CD4-positive, alpha-beta T cell treated with Interleukin-4 for 4 hours (primary cell): ENCODE measurements at regions not wholly inside any gene's neighbourhood (a gene's known extent, or its start where the extent isn't known, plus 50 kb on each side); places are given as distances from the start of the nearest gene placed in this dataset.

Source experiments
- DNase-seq: peaks from one replicate; pipeline ENCODE4 v3.0.0-alpha.2; 2020

DNA sequence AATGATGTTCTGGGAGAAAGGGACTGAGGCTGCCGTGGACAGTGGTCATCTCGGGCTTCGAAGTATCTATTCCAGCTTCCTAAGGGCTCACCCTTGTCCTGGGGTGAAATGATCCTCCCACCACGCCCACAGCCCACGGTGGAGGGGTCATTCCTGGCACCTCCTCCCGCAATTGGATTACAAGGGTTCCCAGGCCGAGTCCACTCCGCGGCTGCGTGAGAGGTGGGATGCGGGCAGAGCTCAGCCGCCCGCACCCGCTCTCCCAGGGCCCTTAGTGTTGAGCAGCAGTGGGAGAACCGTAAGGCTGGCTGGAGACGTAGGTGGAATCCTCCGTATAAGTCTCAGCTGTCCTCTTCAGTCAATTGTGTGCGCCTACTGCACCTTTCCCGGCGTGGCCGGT is 273.3 kb upstream of the ADAMTS16 start:
- no peak for DNase-seq

DNA sequence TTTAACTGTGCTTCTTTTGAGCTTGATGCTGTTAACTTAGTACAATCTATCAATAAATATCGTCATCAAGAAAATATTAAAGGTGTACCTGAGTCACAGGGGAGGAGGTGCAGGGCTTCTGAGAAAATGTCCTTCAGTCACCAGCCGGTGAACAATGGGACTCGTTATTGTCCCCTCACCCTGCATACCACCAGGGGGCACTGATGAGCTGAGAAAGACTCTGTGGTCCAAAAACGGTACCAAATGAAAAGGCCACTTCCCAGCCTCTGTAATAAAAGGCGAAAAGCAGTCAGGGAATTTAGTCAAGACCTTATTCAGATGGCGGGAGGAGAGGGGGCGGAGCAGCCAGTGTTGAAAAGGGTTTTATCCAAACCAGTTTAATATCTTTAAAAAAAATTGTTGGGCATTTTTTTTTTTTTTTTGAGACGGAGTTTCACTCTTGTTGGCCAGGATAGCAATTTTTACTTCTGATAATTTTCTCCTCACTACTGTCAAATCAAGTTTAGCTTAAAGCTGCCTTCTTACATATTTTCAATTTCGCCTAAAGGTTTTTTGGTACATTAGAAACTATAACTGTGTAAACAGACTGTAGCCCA is 271.9 kb upstream of the ADAMTS16 start:
- DNase-seq = peak; percentile 15

DNA sequence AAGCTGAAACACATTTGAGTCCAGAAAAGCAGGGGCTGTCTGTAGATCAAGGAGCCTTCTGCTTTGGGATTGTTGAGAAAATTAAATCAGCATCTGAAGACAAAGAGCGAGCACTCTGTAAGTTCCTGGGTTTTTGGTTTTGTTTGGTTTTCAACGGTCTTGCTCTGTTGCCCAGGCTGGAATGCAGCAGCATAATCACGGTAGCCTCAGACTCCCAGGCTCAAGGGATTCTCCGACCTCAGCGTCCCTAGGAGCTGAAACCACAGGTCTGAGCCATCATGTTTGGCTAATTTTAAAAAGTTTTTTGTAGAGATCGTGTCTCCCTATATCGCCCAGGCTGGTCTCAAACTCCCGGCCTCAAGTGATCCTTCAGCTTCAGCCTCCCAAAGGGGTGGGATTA is 266.5 kb upstream of the ADAMTS16 start:
- DNase-seq = no peak

DNA sequence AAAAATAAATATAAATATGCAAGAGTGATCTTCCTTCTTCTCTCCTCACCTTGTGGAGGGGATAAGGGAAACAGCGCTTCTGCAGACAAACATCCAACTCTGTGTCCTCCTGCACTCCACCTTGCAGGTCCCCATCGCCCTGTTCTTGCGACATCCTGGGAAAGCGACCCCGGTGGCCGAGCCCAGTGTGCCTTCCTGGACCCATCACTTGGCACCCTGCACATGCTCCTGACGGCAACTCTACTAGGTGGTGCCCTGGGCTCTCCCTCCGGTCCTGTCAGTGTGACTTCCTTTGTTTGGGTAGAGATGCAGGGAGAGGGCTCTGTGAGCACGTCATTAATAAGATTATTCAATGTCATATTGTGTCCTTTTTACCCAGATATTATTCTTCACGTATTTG is 266.0 kb upstream of the ADAMTS16 start:
- no peak for DNase-seq

DNA sequence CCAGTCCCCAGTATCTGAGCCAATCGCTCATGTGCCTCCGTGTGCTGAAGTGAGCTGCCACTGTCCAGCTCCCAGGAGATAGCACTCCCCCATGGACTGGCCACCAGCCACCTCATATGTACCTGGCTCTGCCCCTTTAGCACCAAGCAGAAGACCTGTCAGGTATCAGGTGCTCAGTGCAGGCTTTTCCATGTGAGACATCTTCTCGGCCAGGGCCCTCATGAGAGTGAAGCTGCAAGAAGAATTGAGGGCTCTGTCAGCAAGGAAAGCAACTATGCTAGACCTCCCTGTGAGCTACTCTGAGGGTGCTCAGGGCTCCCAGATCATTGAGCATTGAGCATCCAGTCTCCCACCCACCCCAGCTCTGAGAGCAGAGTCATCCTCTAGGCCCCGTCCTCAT is 264.2 kb upstream of the ADAMTS16 start:
- DNase-seq = no peak

DNA sequence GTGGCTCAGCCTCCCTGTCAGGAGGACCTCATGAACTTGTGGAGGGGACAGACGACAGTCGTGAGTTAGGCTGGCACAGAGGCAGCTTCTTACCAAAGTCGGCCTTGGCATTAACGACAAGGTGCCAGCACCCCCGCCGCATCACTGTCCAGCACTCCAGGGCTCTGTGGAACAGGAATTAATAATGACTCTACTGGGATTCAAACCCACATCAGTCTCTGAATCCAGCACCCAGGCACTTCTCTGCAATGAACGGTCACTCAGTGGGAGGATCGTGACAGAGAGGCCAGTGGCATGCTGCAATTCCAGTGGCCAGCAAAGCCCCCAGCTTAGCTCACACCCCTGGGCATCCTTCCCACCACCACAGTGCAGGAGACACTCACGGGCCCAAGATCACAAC is 263.3 kb upstream of the ADAMTS16 start:
- no peak for DNase-seq

DNA sequence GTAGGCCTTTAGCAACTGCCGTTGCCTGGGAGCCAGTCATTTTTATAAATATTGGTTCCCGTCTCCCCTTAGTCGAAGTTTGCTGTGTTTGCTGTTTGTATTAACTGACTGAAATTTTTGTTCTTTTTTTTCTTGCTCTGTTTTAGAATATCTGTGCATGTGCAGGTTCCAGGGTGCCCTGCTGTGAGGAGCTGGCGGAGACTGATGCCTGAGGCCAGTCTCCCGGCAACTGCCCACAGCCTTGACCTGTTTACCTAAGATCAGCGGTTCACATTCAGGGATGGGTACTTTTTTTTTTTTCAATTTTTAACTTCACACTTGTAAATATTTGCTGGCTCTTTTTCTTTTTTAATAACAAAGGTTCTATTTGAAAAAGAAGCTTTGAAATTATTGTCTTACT is 262.6 kb upstream of the ADAMTS16 start:
- DNase-seq = no peak

DNA sequence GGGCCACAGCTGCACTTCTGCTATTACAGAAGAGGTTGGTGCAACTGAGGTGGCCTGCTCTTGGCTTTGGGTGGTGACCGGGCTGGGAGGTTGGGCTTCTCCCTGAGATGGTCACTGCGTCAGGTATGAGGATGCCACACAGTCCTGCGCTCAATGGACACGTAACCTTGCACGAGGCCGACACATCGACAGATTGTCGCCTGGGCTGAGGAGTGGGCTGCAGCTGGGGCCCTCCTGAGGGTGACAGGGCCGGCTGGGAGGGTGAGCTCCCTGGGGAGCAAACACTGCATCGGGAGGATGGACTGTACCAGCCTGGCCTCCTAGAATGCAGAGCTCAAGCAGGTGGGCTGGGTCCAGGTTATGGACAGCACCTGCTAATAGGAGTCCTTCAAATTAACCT is 261.1 kb upstream of the ADAMTS16 start:
- DNase-seq = no peak

DNA sequence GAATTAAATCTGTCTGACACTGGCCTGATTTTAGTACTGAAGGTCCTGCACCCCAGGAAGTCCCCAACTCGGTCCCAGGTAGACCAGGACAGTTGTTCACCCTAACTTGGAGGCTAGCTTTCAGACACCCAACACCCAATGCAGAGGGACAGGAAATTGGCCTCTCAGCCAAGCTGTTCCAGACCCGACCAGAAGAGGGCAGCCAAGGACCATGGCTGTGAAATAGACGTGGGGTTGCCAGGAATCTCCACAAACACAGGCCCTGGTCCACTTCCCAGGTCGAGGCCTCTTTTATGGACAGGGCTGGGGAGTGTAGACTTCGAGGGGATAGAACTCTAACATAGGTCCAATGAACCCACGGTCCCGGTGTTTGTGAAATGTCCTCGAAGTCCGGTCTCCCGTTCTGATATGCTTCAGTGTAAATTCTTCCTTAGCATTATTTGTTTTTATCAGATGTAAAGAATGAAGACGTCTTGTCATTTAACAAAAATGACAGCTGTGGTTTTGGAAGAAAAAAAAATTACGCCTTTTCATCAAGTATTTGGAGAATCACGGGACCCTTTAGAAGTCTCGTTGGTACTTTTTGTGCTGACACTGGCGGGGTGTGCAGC is 260.3 kb upstream of the ADAMTS16 start:
- no peak for DNase-seq

DNA sequence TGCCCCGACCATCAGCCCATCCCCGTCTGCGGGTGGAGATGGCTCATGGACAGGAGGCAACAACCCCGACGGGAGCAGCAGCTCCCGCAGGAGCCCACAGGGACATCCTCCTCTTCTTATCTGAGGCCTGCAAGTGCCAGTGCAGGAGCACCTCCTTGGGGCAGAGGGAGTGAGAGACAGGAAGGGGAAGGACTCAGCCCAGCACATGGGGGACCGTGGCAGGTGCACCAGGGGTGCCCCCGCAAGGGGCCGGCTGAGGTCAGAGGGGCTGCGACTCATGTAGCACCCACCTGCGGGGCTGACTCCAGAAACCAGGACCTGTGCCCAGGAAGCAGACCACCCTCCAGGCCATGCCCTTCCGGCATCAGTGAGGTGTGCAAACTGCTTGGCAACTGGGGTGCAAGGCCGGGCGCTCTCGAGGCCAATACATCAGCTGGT is 259.8 kb upstream of the ADAMTS16 start:
- no peak for DNase-seq

DNA sequence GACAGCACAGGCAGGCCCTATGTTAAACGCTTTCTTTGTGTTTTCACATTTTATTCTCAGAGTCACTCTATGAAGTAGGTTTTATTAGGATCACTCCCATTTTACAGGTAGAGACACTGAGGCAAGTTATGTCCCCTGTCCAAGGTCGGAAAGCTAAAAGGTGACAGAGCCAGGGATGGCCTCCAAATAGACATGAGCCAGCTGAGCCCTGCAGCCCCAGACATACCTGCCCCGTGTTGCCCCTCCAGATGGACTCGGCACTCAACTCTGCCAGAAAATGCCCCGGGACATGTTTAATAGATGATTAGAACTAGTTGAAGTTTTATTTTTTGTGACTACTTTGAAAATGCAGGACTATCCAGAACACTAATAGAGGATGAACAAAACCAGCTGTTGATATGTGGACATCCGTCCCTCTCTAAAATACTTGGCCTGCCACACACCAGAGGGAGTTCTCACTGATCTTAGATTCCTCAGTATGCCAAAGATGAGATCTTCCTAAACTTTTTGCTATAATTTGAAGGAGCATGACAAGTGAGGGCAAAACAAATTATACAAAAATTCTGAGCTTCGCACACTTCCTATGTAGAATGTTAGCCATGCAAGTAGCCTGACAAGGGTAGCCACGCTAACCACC is 258.6 kb upstream of the ADAMTS16 start:
- DNase-seq = no peak

DNA sequence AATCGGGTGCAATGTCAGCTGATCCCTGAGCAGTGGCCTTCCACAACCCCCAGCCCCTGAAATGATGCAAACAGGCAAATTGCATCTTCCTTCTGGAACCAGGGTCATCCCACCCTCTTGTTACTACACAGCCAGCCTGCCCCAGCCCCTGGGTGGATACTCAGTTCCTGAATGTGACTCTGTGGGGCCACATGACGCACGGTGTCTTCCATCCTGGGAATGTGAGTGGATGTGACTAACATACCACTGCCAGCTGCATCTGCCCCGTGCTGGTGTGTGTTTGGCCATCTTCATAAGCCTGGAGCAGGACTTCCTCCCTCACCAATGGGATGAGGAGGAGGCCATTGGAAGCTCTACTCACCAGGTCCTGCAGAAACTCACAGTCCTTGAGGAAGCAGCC is 257.9 kb upstream of the ADAMTS16 start:
- DNase-seq = no peak

DNA sequence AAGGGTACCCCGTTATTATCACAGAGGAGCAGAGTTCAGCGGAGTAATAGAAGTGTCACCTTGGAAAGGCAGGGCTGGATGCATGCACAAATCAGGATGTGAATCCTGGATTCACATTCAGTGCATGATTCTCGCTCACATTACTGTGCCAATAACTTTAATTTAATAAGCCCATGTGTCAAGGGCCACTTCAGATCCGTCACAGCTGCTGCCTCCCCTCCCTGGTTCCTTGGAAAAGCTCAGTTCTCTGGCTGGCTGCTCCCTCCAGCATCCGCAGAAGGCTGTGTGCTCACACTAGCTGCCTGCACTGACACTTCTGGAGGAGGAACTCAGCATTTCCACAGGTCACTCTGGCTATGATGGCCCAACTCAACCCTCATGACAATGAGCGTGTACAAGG is 256.8 kb upstream of the ADAMTS16 start:
- no peak for DNase-seq

DNA sequence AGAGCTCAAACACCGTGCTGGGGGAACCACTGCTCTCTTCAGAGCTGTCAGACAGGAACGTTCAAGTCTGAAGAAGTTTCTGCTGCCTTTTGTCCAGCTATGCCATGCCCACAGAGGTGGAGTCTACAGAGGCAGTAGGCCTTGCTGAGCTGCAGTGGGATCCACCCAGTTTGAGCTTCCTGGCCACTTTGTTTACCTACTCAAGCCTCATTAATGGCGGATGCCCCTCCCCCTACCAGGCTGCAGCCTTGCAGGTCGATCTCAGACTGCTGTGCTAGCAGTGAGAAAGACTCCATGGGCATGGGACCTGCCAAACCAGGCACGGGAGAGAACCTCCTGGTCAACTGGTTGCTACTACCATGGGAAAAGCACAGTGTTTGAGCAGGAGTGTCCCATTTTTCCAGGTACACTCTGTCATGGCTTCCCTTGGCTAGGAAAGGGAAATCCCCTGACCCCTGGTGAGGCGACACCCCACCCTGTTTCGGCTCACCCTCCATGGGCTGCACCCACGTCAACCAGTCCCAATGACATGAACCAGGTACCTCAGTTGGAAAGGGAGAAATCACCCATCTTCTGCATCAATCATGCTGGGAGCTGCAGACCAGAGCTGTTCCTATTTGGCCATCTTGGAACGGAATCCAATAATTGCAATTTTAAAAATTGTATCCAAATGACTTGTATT is 246.9 kb upstream of the ADAMTS16 start:
- DNase-seq = no peak

DNA sequence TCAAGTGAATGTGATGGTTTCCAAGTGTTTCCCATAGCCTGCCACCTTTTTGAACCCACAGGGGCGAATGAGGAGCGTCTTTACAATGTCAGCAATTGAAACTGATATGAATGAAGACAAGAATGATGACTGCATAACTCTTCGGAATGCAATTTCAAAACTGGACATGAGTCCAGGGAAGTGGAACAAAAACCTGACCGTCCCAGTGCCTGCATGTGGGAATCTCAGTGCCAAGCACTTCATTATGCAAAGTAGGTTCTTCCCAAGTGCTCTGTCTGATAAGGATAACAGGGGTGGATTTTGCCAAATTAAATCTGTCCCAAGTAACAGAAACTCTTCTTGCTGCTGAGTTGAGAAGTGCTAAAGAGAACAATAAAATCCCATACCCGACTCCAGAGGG is 243.8 kb upstream of the ADAMTS16 start:
- DNase-seq = no peak

DNA sequence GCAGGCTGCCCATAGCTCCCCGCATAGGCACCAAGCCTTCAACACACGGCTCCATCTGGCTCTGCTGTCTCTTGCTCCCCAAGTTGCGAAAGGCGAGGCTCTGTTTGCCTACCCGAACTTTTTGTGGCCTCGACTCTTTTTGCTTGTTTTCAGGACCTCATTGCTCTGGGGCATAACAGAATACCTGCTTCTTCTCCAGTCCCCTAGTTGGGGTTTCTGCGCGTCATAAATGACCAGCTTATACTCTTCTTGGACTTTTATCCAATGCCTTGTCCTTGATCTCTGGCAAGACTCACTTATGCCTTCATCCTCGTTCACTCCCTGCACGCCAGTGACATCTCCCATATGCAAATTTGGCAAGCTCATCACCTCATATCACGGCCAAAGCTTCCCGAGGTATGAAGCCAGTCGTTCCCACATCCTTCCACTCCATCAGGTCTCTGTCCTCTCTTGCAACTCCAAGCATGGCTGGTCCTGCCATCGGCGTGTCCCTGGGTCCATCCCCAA is 238.8 kb upstream of the ADAMTS16 start:
- no peak for DNase-seq

DNA sequence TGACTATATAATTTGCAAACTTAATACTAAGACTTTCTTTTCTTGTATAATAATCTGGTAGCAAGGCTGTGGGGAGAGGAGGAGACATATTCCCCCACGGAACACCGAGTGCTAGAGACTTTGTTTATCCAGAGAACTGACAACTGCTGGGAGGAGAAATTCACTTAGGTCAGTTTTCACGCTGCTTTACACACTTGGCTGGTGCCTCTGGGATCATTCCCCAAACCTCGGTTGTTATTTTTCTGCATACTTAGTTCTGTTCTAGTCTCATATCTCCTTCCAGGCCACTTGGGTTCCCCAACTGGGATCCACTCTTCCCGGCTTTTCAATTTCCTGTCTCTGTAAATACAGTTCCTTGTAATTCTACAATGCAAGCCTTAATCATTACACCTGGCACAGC is 238.2 kb upstream of the ADAMTS16 start:
- DNase-seq = no peak

DNA sequence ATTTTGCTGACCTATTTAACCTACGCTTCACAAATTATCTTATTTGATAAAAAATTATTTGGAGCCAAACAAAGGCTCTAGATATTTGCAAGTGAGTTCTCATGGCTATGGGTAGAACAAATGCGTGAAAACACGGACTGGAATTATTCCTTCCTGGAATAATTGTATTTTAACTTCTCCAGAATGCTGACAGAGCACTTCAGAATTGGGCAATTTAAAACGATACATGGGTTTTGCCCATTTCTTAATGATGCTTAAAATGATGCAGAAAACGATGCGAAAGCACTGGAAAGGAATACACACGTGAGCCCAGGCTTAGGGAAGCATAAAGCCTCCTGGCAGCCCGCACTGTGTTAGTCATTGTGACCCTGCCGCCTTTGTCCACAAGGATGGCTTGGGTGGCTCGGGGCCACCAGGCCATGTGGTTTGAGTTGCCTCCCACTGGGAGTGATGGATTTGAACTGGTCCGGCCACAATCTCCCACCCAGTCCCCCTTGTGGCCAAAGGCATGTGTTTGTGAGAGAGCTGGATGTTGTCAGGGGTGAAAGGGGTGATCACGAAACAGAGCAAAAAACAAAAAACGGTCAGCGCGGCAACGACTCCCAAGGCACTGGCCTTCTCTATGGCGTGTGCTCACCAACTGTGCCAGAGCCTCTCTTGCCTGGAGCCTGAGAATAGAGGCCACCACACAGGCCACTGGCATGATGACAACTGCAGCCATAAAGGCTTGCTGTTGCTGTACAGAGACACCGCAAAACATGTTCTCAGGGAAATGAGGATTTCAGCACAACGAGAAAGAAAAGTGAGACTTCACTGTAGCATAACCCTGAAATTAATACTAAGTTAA is 234.2 kb upstream of the ADAMTS16 start:
- DNase-seq = no peak

DNA sequence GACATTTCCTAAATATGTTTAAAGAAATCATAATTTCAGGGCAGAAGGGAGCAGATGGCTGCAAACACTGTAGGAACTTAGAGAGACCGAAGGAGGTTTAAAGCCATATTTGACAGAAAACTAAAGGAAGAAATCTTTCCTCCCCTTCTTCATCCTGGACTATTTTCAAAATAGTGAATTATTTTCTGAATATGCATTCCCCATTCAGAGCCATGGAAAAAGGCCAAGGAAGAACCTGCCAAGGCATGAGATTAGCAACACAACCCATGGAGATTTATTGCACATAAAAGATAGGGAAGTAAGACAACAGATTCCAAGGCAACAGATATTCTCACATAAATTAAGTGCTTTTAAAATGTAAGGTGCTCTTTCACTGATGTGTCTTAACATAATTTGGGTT is 233.3 kb upstream of the ADAMTS16 start:
- DNase-seq = no peak

DNA sequence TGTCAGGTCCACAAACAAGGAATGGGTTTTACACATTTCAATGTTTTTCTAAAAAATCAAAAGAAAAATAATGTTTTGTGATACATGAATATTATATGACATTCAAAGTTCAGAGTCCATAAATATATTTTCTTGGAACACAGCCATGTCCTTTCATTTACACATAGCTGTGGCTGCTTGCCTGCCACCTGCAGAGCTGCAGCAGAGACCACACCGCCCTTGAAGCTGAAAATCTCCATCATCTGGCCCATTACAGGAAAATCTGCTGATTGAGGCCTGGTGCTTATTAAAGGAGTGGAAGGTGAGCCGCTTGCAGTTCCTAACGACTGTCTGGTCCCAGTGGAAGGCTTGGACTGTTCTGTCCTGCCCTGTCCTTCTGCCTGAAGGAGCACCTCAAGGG is 232.6 kb upstream of the ADAMTS16 start:
- no peak for DNase-seq

DNA sequence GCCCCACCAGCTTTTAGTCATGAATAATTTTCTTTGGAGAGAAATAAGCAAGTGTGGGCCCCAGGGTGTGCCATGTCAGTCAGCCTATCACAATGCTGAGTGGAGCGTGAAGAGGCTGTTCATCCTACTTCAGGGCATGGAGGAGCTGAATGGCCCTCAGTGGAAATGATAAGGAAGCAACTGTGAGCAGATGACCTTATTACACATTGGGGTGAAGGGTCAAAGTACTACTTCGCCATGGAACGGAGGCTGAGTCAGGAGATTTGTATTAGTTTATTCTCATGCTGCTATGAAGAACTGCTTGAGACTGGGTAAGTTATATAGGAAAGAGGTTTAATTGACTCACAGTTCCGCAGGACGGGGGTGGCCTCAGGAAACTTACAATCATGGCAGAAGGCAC is 231.0 kb upstream of the ADAMTS16 start:
- no peak for DNase-seq

DNA sequence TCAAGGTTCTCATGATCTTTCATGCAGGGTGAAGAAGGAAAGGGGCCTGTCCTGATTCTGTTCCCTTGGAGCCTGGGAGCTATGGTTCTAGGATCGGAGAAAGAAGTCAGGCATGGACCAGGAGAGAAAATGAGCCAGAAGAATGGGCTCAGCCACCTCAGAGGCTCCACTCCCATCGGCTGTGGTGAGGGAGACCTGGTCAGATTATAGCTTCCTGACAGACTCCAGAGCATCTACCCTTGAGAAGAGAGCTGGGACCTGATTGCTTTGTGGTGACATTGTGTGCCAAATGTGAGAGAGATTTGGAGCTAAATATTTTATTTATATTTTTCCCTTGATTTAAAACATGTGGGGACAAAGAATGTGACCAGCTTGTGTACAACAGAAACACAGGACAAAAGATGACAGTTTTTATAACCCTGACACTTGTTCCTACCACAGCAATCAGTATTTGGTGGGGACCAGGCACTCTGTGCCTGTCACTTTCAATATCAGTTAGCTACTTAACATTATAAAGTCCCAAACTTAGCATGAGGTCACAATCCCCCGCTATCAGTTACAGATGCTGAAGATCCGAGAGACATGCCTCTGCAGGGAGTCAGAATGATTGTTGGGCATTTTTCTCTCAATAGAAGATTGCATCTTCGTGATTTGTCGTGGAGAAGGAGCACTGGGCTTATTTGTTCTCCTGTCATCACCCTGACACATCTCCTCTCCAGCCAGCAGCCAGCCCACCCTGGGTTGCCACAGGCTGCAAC is 228.3 kb upstream of the ADAMTS16 start:
- no peak for DNase-seq
